GM12878 (cell line): ENCODE measurements at regions not wholly inside any gene's neighbourhood (a gene's known extent, or its start where the extent isn't known, plus 50 kb on each side); places are given as distances from the start of the nearest gene placed in this dataset.

ENCODE experiments used
- ATAC-seq: fragments of 200-7000 bp; cut with Tn5 transposase; 3 replicates; pipeline ENCODE4 v1.9.1; 2020; ENCODE audit warnings: mild to moderate bottlenecking, moderate library complexity
- BruUV-seq: library from RNA; stranded (reverse); fragments of 400-500 nt; replicated peaks from 2 replicates; lab custom pipeline; 2021; lab: Mats Ljungman, UMichigan
- CTCF ChIA-PET: fragments of 300-600 bp; sonication (Branson Sonifier 250); formaldehyde crosslinking; extraction: SDS; loops from one replicate; lab custom pipeline; 2021; ENCODE audit warnings: inconsistent platforms; lab: Yijun Ruan, JAX
- POLR2A ChIA-PET: fragments of 350-600 bp; formaldehyde crosslinking; extraction: SDS; loops from one replicate; lab custom pipeline; 2021; ENCODE audit warnings: inconsistent platforms; lab: Charles Lee
- RAD21 ChIA-PET: fragments of 300-600 bp; sonication (Branson Sonifier 250); formaldehyde crosslinking; loops from one replicate; lab custom pipeline; 2023; ENCODE audit warnings: antibody characterized with exemption; ENCODE audit not compliant: unreplicated experiment; lab: Charles Lee
- SMC1A ChIA-PET: fragments of 300-600 bp; sonication (Branson Sonifier 250); formaldehyde crosslinking; loops from one replicate; lab custom pipeline; 2023; ENCODE audit not compliant: unreplicated experiment, uncharacterized antibody; lab: Charles Lee
- DNase-seq: peaks from one replicate; pipeline ENCODE4 v3.0.0-alpha.2; 2011; ENCODE audit warnings: low read depth, low spot score
- FAIRE-seq: peaks from 3 replicates; lab custom pipeline; 2011; peaks lifted over from hg19 to GRCh38; lab: Jason Lieb, UNC
- H2AFZ ChIP-seq: 2 replicates; pipeline ENCODE4 v1.6.0; 2011; ENCODE audit warnings: low read depth, low read length, control low read depth; ENCODE audit not compliant: control insufficient read depth
- H3K27ac ChIP-seq: 2 replicates; pipeline ENCODE4 v1.5.1; 2011; ENCODE audit warnings: control low read depth; ENCODE audit not compliant: control insufficient read depth, insufficient read depth
- H3K27me3 ChIP-seq, 2 experiments: replicated peaks in 1 of 2; 2 replicates each; pipeline versions ENCODE4 v1.6.0 to v1.6.1; 2011; ENCODE audit warnings: low read length in 1 of 2; ENCODE audit not compliant: control insufficient read depth in 2 of 2, insufficient read depth in 2 of 2
- H3K36me3 ChIP-seq, 2 experiments: 2 replicates each; pipeline ENCODE4 v1.5.1; 2011; ENCODE audit warnings: low read length in 1 of 2; ENCODE audit not compliant: control insufficient read depth in 2 of 2, insufficient read depth in 2 of 2
- H3K4me1 ChIP-seq: 2 replicates; pipeline ENCODE4 v1.6.1; 2011; ENCODE audit warnings: mild to moderate bottlenecking, low read length, moderate library complexity, mixed read lengths; ENCODE audit not compliant: control insufficient read depth, insufficient read depth
- H3K4me2 ChIP-seq: 2 replicates; pipeline ENCODE4 v1.6.0; 2011; ENCODE audit warnings: control low read depth; ENCODE audit not compliant: control insufficient read depth, insufficient read depth
- H3K4me3 ChIP-seq: fragments of 200-600 bp; sonication (generic); 2 replicates; pipeline ENCODE4 v1.5.1; 2016
- H3K79me2 ChIP-seq: 2 replicates; pipeline ENCODE4 v1.6.0; 2011; ENCODE audit warnings: low read length; ENCODE audit not compliant: control insufficient read depth, insufficient read depth
- H3K9ac ChIP-seq: 2 replicates; pipeline ENCODE4 v1.8.0; 2011; ENCODE audit warnings: low read length, control low read depth, mixed read lengths; ENCODE audit not compliant: control insufficient read depth, insufficient read depth
- H3K9me3 ChIP-seq: replicated peaks from 3 replicates; pipeline ENCODE4 v1.5.1; 2011; ENCODE audit warnings: mild to moderate bottlenecking, low read length; ENCODE audit not compliant: control insufficient read depth, insufficient read depth
- H4K20me1 ChIP-seq: 2 replicates; pipeline ENCODE4 v1.6.0; 2011; ENCODE audit not compliant: control insufficient read depth, insufficient read depth
- BMI1 ChIP-seq: fragments of 450-650 bp; IDR thresholded peaks from 2 replicates; pipeline ENCODE4 v1.6.1; 2016; ENCODE audit warnings: mild to moderate bottlenecking, moderate library complexity, borderline replicate concordance
- EGR1 ChIP-seq, 2 experiments: IDR thresholded peaks; 1 replicate in 1 of 2; 2 replicates in 1 of 2; pipeline ENCODE4 v1.6.1; 2011 to 2012; ENCODE audit warnings: low read depth in 2 of 2, low read length in 2 of 2, borderline replicate concordance in 1 of 2, mild to moderate bottlenecking in 1 of 2, moderate library complexity in 1 of 2
- EP300 ChIP-seq, 2 experiments: fragments of 150-350 bp in 1 of 2; IDR thresholded peaks; 2 replicates each; pipeline ENCODE4 v1.6.1; 2011 to 2012; ENCODE audit warnings: low read depth in 2 of 2, low read length in 2 of 2, borderline replicate concordance in 1 of 2, improper control_type of control experiment in 1 of 2, inconsistent platforms in 1 of 2; ENCODE audit not compliant: control insufficient read depth in 1 of 2
- MTA2 ChIP-seq: fragments of 450-650 bp; IDR thresholded peaks from 2 replicates; pipeline ENCODE4 v1.6.1; 2016; ENCODE audit warnings: low read depth, mild to moderate bottlenecking, moderate library complexity
- NFIC ChIP-seq: IDR thresholded peaks from 2 replicates; pipeline ENCODE4 v1.6.1; 2012; ENCODE audit warnings: low read depth, mild to moderate bottlenecking, inconsistent platforms, low read length, moderate library complexity
- NR2F1 ChIP-seq: fragments of 450-650 bp; conservative IDR thresholded peaks from 2 replicates; pipeline ENCODE4 v1.6.1; 2017; ENCODE audit warnings: mild to moderate bottlenecking
- POLR2AphosphoS5 ChIP-seq: IDR thresholded peaks from 2 replicates; pipeline ENCODE4 v1.6.1; 2011; ENCODE audit warnings: mild to moderate bottlenecking, low read length, inconsistent platforms
- RAD21 ChIP-seq: IDR thresholded peaks from 2 replicates; pipeline ENCODE4 v1.6.1; 2011; ENCODE audit warnings: mild to moderate bottlenecking, low read depth, low read length, moderate library complexity; ENCODE audit not compliant: insufficient read depth
- RBBP5 ChIP-seq: fragments of 200-600 bp; sonication (generic); conservative IDR thresholded peaks from 2 replicates; pipeline ENCODE4 v1.6.1; 2016
- RUNX3 ChIP-seq: IDR thresholded peaks from 2 replicates; pipeline ENCODE4 v1.6.1; 2012; ENCODE audit warnings: low read length, inconsistent platforms
- SKIL ChIP-seq: fragments of 450-650 bp; IDR thresholded peaks from 2 replicates; pipeline ENCODE4 v1.6.1; 2017; ENCODE audit warnings: mild to moderate bottlenecking, low read depth, inconsistent platforms; ENCODE audit not compliant: poor library complexity, severe bottlenecking
- SMARCA5 ChIP-seq: fragments of 450-650 bp; IDR thresholded peaks from 2 replicates; pipeline ENCODE4 v1.6.1; 2017; ENCODE audit warnings: mild to moderate bottlenecking
- SPI1 ChIP-seq: IDR thresholded peaks from 2 replicates; pipeline ENCODE4 v1.6.1; 2011; ENCODE audit warnings: low read depth, mild to moderate bottlenecking, low read length, moderate library complexity, borderline replicate concordance; ENCODE audit not compliant: insufficient read depth
- SRF ChIP-seq, 2 experiments: IDR thresholded peaks; 2 replicates each; pipeline ENCODE4 v1.6.1; 2011; ENCODE audit warnings: low read depth in 2 of 2, low read length in 2 of 2, mild to moderate bottlenecking in 1 of 2, moderate library complexity in 1 of 2
- TARDBP ChIP-seq: IDR thresholded peaks from 2 replicates; pipeline ENCODE4 v1.6.1; 2016; ENCODE audit warnings: borderline replicate concordance
- ZNF384 ChIP-seq: IDR thresholded peaks from 2 replicates; pipeline ENCODE4 v1.6.1; 2012; ENCODE audit warnings: low read depth, mild to moderate bottlenecking, low read length, improper control_type of control experiment, borderline replicate concordance
- in situ Hi-C: fragments of 300-500 bp; cut with MboI; formaldehyde crosslinking; loops from 9 replicates; pipeline ENCODE4 v1.14.3; 2018; ENCODE audit warnings: mixed read lengths
- intact Hi-C: fragments of 100-400 bp; cut with micrococcal nuclease; formaldehyde crosslinking; loops from one replicate; pipeline ENCODE4 v1.14.2; 2022; ENCODE audit not compliant: unreplicated experiment

- FAIRE-seq = no peak
- Histone ChIP-seq H3K27me3 (no peaks in the 10 kb centered on the region; a peak in 1 of 4 replicates), H3K4me3 (no peak overlapping the region), H3K27ac (no peak overlapping the region), H3K36me3 (no peaks in the 10 kb centered on the region), H4K20me1 (no peaks in the 10 kb centered on the region), H3K9me3 (no peaks in the 10 kb centered on the region), H3K4me1 (no peaks in the 10 kb centered on the region), H3K4me2 (no peak overlapping the region), H2AFZ (no peak overlapping the region), H3K9ac (no peak overlapping the region), H3K79me2 (no peaks in the 10 kb centered on the region)
- RAD21 ChIA-PET = no interaction called here
- SMC1A ChIA-PET = no interaction called here
- DNase-seq = no peak
- POLR2A ChIA-PET = no interaction called here
- in situ Hi-C loops (no loop called here), intact Hi-C loops (no loop called here)
- no TSS peak for BruUV-seq
- no peak for ATAC-seq
- TF ChIP-seq SPI1 = no peak
- TF ChIP-seq MTA2 = no peak
- no peak for TF ChIP-seq RUNX3
- no peak for TF ChIP-seq NR2F1
- no peak for TF ChIP-seq SKIL
- no peak for TF ChIP-seq EGR1 (IDR thresholded peaks at IDR 0.05; ENCODE audit: borderline replicate concordance in 1 of 2, low read depth in 2 of 2, low read length in 2 of 2)
- TF ChIP-seq EP300 (IDR thresholded peaks at IDR 0.05; ENCODE audit: borderline replicate concordance in 1 of 2, control insufficient read depth in 1 of 2, low read depth in 2 of 2, low read length in 2 of 2) = no peak
- no peak for TF ChIP-seq SRF (IDR thresholded peaks at IDR 0.05; ENCODE audit: low read depth in 2 of 2, low read length in 2 of 2)
- no peak for TF ChIP-seq TARDBP
- no peak for TF ChIP-seq RAD21
- TF ChIP-seq RBBP5 = no peak
- no peak for TF ChIP-seq BMI1
- no peak for TF ChIP-seq NFIC
- no peak for TF ChIP-seq SMARCA5
- no peak for TF ChIP-seq POLR2AphosphoS5
- TF ChIP-seq ZNF384 = no peak
- CTCF ChIA-PET = no interaction called here
These were observed 146.4 kb upstream of the ZNF32 start for GRCh38 chr10:43795093-43795492.
